ENCODE measurements at regions not wholly inside any gene's neighbourhood (a gene's known extent, or its start where the extent isn't known, plus 50 kb on each side); places are given as distances from the start of the nearest gene placed in this dataset.

DNA sequence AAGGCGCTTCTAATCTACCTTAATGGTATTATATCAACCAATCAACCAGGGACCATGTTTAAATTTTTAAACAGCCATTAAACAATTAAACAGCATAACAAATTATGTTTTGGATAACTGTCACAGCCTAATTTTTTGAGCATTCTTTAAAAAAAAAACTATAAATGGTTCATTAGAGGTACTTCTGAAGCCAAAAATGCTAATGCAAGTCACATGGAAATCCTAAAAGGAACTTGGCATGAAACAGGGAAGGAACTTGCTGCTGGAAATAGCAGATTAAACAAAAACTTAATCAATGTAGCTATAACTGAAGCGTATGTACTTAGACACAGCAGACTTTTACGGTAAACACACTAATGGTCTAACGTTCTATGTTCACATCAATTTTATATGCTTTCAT lies 190.2 kb upstream of the BTG1 start:
- TF ChIP-seq, protein P1, sequence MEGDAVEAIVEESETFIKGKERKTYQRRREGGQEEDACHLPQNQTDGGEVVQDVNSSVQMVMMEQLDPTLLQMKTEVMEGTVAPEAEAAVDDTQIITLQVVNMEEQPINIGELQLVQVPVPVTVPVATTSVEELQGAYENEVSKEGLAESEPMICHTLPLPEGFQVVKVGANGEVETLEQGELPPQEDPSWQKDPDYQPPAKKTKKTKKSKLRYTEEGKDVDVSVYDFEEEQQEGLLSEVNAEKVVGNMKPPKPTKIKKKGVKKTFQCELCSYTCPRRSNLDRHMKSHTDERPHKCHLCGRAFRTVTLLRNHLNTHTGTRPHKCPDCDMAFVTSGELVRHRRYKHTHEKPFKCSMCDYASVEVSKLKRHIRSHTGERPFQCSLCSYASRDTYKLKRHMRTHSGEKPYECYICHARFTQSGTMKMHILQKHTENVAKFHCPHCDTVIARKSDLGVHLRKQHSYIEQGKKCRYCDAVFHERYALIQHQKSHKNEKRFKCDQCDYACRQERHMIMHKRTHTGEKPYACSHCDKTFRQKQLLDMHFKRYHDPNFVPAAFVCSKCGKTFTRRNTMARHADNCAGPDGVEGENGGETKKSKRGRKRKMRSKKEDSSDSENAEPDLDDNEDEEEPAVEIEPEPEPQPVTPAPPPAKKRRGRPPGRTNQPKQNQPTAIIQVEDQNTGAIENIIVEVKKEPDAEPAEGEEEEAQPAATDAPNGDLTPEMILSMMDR (IDR thresholded peaks at IDR 0.05): no peak
- TF ChIP-seq POLR2A (IDR thresholded peaks at IDR 0.05) (no peak), POLR2AphosphoS5 (IDR thresholded peaks at IDR 0.05) (no peak)
